Activated CD4-positive, alpha-beta T cell treated with anti-CD3 and anti-CD28 coated beads, Interleukin-2, amount 10 ng/mL, durations not matched to agents 24 days and 14 days (primary cell): ENCODE measurements at regions not wholly inside any gene's neighbourhood (a gene's known extent, or its start where the extent isn't known, plus 50 kb on each side); places are given as distances from the start of the nearest gene placed in this dataset.
"Not testable (repeated sequence)": the region's sequence is repeated elsewhere in the genome, so short reads cannot be mapped to it uniquely, and the experiment has no call there.

ENCODE experiments used
- DNase-seq: peaks from one replicate; pipeline ENCODE4 v3.0.0; 2022
- H3K27ac Mint-ChIP-seq: one replicate; pipeline ENCODE4 v1.8.0; 2022; ENCODE audit warnings: mild to moderate bottlenecking, mixed read lengths
- H3K27me3 Mint-ChIP-seq: one replicate; pipeline ENCODE4 v1.8.0; 2022; ENCODE audit warnings: mixed read lengths
- H3K36me3 Mint-ChIP-seq: one replicate; pipeline ENCODE4 v1.8.0; 2022; ENCODE audit warnings: low read depth, mild to moderate bottlenecking, mixed read lengths
- H3K4me1 Mint-ChIP-seq: one replicate; pipeline ENCODE4 v1.8.0; 2021; ENCODE audit warnings: mixed read lengths
- H3K4me3 Mint-ChIP-seq: one replicate; pipeline ENCODE4 v1.8.0; 2022; ENCODE audit warnings: mild to moderate bottlenecking, moderate library complexity, mixed read lengths
- H3K9me3 Mint-ChIP-seq: one replicate; pipeline ENCODE4 v1.8.0; 2021; ENCODE audit warnings: mixed read lengths
- intact Hi-C: fragments of 100-400 bp; cut with micrococcal nuclease; formaldehyde crosslinking; loops from one replicate; pipeline ENCODE4 v1.15.1; 2023

GRCh38 chr1:101365878-101366277 is 129.1 kb downstream of the S1PR1 start:
- H3K9me3 Mint-ChIP-seq, result peaks cover 4% of the 10 kb centered on the region
- no peak overlapping the region for H3K27ac Mint-ChIP-seq
- H3K36me3 Mint-ChIP-seq, result no peaks in the 10 kb centered on the region
- no peak overlapping the region for H3K4me3 Mint-ChIP-seq
- DNase-seq, result no peak
- H3K4me1 Mint-ChIP-seq, result peaks cover 4% of the 10 kb centered on the region
- intact Hi-C loops, result no loop called here
- peaks cover 17% of the 10 kb centered on the region for H3K27me3 Mint-ChIP-seq

DNA sequence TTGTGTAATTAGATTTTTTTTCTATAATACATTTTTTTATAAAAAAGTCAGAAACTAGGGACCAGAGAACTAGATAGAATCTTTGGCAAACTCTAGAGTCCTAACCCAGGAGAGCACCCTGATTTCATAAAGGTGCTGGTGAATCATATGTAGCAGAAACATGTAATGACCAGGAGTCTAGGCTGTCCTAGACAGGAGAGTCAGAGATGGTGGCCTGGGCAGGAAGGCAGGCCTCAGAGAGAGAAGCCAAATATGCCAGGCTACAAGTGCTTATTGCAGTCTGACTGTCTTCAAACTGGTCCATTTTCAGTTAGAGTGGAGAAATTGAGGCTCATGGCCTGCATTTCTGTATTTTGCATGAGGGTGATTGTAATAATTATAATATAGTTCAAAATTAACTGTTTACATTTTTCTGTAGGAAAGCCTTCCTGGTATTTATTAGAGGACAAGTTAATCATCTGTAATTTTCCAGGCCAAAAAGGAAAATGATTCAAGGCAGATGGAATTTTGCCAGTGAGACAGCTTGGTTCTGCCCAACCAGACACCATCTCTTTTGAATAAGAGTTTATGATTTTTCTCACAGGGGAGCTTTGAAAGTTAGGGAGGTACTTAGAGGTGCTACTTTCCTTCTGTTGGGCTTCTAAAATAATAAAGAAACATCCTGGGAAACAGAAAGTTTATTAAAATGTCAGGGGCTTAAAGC is 129.8 kb downstream of the S1PR1 start:
- intact Hi-C loops, result no loop called here
- no peak overlapping the region for H3K4me3 Mint-ChIP-seq
- peaks cover 14% of the 10 kb centered on the region for H3K27me3 Mint-ChIP-seq
- H3K4me1 Mint-ChIP-seq, result peaks cover 12% of the 10 kb centered on the region
- DNase-seq, result no peak
- no peak overlapping the region for H3K27ac Mint-ChIP-seq
- no peaks in the 10 kb centered on the region for H3K36me3 Mint-ChIP-seq
- H3K9me3 Mint-ChIP-seq, result no peaks in the 10 kb centered on the region

DNA sequence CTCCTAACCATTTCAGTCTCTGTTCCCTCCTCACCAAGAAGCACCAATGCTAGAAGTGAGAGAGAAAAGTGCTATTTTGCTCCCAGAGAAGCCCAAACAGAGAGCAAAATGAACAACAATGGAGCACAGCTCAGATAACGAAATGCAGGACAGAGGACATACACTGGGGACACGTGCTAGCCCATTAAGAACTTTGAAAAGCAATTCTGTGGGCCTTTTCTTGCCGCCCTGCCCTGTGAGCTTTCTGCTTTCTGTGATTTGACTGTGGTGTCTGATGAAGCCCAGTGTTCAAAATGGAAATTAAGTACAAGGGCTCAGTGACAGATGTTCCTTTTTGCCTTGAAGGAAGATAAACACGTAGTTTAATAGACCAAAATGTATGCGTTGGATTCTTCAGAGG is 130.8 kb downstream of the S1PR1 start:
- intact Hi-C loops, result no loop called here
- Mint-ChIP-seq H3K9me3 (peaks cover 4% of the 10 kb centered on the region), H3K27me3 (peaks cover 17% of the 10 kb centered on the region), H3K27ac (no peak overlapping the region), H3K36me3 (peaks cover 3% of the 10 kb centered on the region), H3K4me3 (no peak overlapping the region), H3K4me1 (peaks cover 15% of the 10 kb centered on the region)
- no peak for DNase-seq

GRCh38 chr1:101370488-101370887 is 133.7 kb downstream of the S1PR1 start:
- no peak overlapping the region for H3K27ac Mint-ChIP-seq
- intact Hi-C loops, result loop anchor here (2.0 to 10.0 kb wide), 2 partner anchors 82 to 286 kb away; no protein-coding TSS in a partner anchor
- peaks cover 20% of the 10 kb centered on the region for H3K27me3 Mint-ChIP-seq
- no peak overlapping the region for H3K4me3 Mint-ChIP-seq
- peaks cover 13% of the 10 kb centered on the region for H3K4me1 Mint-ChIP-seq
- H3K9me3 Mint-ChIP-seq, result peaks cover 7% of the 10 kb centered on the region
- DNase-seq, result no peak
- peaks cover 3% of the 10 kb centered on the region for H3K36me3 Mint-ChIP-seq

GRCh38 chr1:101371259-101371658 is 134.4 kb downstream of the S1PR1 start:
- Mint-ChIP-seq H3K27me3 (peaks cover 21% of the 10 kb centered on the region), H3K4me1 (peaks cover 13% of the 10 kb centered on the region), H3K9me3 (peaks cover 7% of the 10 kb centered on the region), H3K4me3 (peak overlapping the region; percentile 41), H3K27ac (no peak overlapping the region), H3K36me3 (peaks cover 3% of the 10 kb centered on the region)
- DNase-seq, result peak; percentile 79
- intact Hi-C loops, result loop anchor here (1.0 to 10.0 kb wide), 5 partner anchors 18 to 286 kb away; no protein-coding TSS in a partner anchor

DNA sequence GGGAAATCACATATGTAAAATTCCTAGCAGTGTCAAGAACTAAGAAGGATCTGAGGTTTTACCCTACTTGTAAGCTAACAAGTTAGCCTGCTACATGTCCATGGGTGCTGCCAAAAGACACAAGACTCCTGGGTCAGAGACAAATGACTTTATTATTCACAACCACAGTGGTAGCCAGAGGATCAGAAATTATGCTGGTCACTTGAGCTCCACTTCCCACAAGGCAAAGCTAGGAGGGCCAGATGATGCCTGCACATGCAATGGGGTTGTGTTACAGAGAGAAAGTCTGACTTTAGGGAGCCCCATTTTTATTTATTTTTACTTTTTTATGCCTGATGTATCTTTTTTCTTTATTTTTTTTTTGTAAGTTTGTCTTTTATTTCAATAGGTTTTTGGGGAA is 136.8 kb downstream of the S1PR1 start:
- Mint-ChIP-seq H3K4me1 (peaks cover 14% of the 10 kb centered on the region), H3K27me3 (peaks cover 18% of the 10 kb centered on the region), H3K27ac (no peak overlapping the region), H3K36me3 (peaks cover 3% of the 10 kb centered on the region), H3K4me3 (no peak overlapping the region), H3K9me3 (peaks cover 13% of the 10 kb centered on the region)
- no peak for DNase-seq
- intact Hi-C loops, result loop anchor here (10.0 kb wide), 1 partner anchor 289 kb away; no protein-coding TSS in a partner anchor

DNA sequence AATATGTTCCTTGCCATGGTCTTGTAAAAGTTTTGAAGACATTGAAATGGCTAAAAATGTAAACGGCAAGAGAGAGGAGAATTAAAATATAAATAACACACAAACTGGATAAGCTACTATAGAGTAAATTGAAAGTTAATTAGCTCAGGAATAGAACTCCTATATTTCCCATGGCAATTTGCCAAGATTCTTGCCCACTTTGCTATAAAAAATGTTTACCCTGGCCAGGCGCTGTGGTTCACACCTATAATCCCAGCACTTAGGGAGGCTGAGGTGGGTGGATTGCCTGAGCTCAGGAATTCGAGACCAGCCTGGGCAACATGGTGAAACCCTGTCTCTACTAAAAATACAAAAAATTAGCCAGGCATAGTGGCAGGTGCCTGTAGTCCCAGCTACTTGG is 138.6 kb downstream of the S1PR1 start:
- not testable (repeated sequence) for H3K27ac Mint-ChIP-seq, H3K36me3 Mint-ChIP-seq, H3K27me3 Mint-ChIP-seq, H3K4me3 Mint-ChIP-seq, DNase-seq
- intact Hi-C loops, result loop anchor here (10.0 kb wide), 1 partner anchor 291 kb away; no protein-coding TSS in a partner anchor
- H3K4me1 Mint-ChIP-seq, result peaks cover 29% of the 10 kb centered on the region
- H3K9me3 Mint-ChIP-seq, result peaks cover 19% of the 10 kb centered on the region

DNA sequence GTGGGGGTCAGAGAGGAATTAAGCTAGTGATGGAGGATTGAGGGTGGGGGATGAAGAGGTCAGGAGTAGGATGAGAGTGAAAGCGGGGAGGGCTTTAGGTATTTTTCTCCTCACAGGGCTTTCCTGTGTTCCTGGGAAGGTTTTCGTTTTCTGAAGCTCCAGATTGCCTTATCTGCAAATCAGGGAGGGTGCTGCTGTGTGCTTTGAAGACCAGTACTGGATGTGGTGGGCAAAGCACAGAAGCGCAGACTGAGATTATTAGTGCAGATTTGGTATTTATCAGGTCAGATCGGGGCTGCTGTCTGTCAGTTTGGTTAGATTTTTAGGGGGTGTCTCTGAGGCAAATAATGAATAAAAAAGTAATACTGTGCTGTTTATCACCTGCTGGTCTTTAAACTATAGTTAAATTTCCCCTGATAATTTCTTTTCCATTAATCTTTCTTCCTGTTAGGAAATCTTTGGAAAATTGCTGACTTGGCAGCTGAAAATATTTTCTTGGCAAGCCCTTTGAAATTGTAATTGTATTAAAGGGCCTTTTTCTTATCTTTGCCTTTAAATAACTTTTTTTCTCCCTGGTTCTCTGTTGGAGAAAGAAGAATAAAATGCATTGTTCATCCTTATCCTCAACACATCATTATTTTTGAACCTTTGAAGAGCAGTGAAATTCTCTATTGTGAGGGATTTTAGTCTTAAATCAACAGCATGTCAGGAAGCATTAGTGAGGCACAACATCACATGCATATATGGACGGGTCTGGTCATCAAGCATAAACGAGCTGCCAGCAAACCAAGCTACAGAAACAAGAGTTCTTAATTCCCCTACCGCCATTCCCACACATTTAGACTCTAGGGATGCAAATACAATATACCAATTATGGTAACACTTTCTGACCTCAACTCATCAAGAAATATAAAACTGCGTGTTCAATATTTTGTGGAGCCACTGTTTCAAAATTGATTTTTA is 139.6 kb downstream of the S1PR1 start:
- intact Hi-C loops, result loop anchor here (10.0 kb wide), 1 partner anchor 292 kb away; no protein-coding TSS in a partner anchor
- Mint-ChIP-seq H3K4me3 (no peak overlapping the region), H3K9me3 (peaks cover 19% of the 10 kb centered on the region), H3K27me3 (peaks cover 10% of the 10 kb centered on the region), H3K27ac (no peak overlapping the region), H3K36me3 (peaks cover 3% of the 10 kb centered on the region), H3K4me1 (peaks cover 24% of the 10 kb centered on the region)
- DNase-seq, result no peak

DNA sequence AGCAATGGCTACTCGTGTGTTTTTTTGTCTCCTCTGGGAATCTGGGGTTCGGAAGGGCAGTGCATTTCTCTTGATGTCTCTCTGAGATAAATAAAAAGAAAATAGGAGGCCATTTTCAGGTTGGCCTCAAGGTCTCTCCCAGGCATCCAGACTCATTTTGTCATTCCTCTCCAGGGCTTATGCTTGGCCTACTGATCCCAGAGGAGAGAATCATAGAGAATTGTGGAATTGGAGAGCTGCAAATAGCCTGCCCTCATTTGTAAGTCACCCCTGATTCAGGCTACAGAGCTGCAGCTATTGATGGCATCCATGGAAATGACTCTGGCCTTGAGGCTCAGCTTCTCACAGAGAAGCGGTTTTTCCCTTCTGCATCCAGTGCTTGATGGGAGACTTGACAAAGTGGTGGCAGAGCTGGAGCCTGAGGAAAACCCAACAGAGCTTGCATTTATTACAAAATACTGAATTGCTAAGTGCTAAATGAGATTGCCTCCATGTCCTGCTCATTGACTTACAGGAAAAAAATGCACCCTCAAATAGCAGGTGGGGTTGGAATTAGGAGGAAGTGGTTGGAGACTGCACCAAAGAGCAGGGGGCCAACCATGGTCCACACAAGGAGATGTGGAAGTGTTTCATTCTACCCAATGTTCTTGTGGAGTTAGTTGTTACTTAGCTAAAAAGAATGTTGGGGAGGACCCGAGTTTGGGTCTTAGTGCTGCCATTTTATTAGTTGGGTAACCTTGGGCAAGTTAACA is 140.4 kb downstream of the S1PR1 start:
- intact Hi-C loops, result loop anchor here (10.0 kb wide), 1 partner anchor 292 kb away; no protein-coding TSS in a partner anchor

DNA sequence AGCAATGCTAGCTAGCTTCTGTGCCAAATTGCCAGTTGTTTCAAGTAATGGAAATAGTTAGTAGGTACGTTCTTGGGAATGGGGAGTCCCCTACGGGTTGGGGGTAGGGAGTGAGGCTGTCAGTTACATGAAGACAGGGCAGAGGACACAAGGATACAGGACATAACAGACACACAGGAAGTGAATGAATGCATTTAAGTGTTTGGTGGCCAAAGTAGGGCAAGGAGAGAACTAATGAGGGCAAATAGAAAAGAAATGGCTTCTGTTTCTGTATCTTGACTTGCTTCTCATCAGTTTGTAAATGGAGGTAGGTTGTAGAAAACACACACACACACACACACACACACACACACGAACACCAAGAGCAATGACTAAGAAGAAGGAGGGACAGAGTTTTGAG is 142.2 kb downstream of the S1PR1 start:
- no peak for DNase-seq
- Mint-ChIP-seq H3K27me3 (peaks cover 10% of the 10 kb centered on the region), H3K4me1 (peaks cover 19% of the 10 kb centered on the region), H3K4me3 (no peak overlapping the region), H3K36me3 (no peaks in the 10 kb centered on the region), H3K9me3 (peaks cover 18% of the 10 kb centered on the region), H3K27ac (no peak overlapping the region)
- intact Hi-C loops, result loop anchor here (10.0 kb wide), 1 partner anchor 294 kb away; no protein-coding TSS in a partner anchor

More for the DNA sequence above, 140.4 kb downstream of the S1PR1 start:
- H3K4me1 Mint-ChIP-seq, result peaks cover 22% of the 10 kb centered on the region
- H3K4me3 Mint-ChIP-seq, result no peak overlapping the region
- peaks cover 3% of the 10 kb centered on the region for H3K36me3 Mint-ChIP-seq
- DNase-seq, result no peak
- H3K9me3 Mint-ChIP-seq, result peaks cover 19% of the 10 kb centered on the region
- H3K27me3 Mint-ChIP-seq, result peaks cover 12% of the 10 kb centered on the region
- no peak overlapping the region for H3K27ac Mint-ChIP-seq

DNA sequence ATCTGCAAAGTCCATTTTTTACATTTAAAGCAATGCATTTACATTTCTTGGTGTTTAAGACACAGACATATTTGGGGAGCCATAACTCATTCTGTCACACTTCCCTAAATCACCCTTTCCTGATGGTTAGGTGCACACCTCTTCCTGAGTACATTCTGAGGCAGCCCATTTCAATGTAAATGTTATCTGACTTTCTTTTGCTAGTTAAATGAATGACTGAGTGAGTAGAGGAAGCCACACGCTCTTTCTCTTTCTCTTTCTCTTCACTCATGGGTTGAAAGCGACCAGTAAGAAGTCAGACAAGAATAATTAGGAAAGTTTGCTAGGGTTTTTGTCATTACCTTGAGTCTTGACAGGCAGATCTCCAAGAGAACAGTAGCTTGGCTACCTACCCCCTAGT is 143.1 kb downstream of the S1PR1 start:
- H3K27ac Mint-ChIP-seq, result no peak overlapping the region

GRCh38 chr1:101382135-101382534 is 145.3 kb downstream of the S1PR1 start:
- no peak for DNase-seq
- Mint-ChIP-seq H3K27me3 (peaks cover 9% of the 10 kb centered on the region), H3K9me3 (peaks cover 28% of the 10 kb centered on the region), H3K36me3 (no peaks in the 10 kb centered on the region), H3K27ac (no peak overlapping the region), H3K4me1 (peaks cover 19% of the 10 kb centered on the region), H3K4me3 (no peak overlapping the region)
- intact Hi-C loops, result no loop called here

More for the DNA sequence above, 143.1 kb downstream of the S1PR1 start:
- H3K27me3 Mint-ChIP-seq, result peaks cover 8% of the 10 kb centered on the region
- H3K36me3 Mint-ChIP-seq, result no peaks in the 10 kb centered on the region
- peaks cover 18% of the 10 kb centered on the region for H3K9me3 Mint-ChIP-seq
- H3K4me1 Mint-ChIP-seq, result peaks cover 19% of the 10 kb centered on the region
- peak; percentile 66 for DNase-seq
- intact Hi-C loops, result loop anchor here (10.0 kb wide), 1 partner anchor 295 kb away; no protein-coding TSS in a partner anchor
- H3K4me3 Mint-ChIP-seq, result no peak overlapping the region

GRCh38 chr1:101388904-101389546 is 152.2 kb downstream of the S1PR1 start:
- intact Hi-C loops, result loop anchor here (1.0 kb wide), 1 partner anchor 18 kb away; no protein-coding TSS in a partner anchor
- H3K4me3 Mint-ChIP-seq, result no peak overlapping the region
- H3K4me1 Mint-ChIP-seq, result peaks cover 7% of the 10 kb centered on the region
- no peak overlapping the region for H3K27ac Mint-ChIP-seq
- no peaks in the 10 kb centered on the region for H3K36me3 Mint-ChIP-seq
- H3K9me3 Mint-ChIP-seq, result peaks cover 16% of the 10 kb centered on the region
- peaks cover 9% of the 10 kb centered on the region for H3K27me3 Mint-ChIP-seq
- peak; percentile 72 for DNase-seq
